HEK293T (cell line): ENCODE measurements at regions not wholly inside any gene's neighbourhood (a gene's known extent, or its start where the extent isn't known, plus 50 kb on each side); places are given as distances from the start of the nearest gene placed in this dataset.

Experiments
- BHLHE40 ChIP-seq: fragments of 450-650 bp; IDR thresholded peaks from 2 replicates; pipeline ENCODE4 v1.6.1; 2016; ENCODE audit warnings: mild to moderate bottlenecking, moderate library complexity, borderline replicate concordance
- CTBP1 ChIP-seq: fragments of 450-650 bp; IDR thresholded peaks from 2 replicates; pipeline ENCODE4 v1.6.1; 2016; ENCODE audit warnings: borderline replicate concordance
- ELF4 ChIP-seq: fragments of 450-650 bp; IDR thresholded peaks from 2 replicates; pipeline ENCODE4 v1.6.1; 2017; ENCODE audit warnings: antibody characterized with exemption
- FOXA1 ChIP-seq: fragments of 450-650 bp; IDR thresholded peaks from 2 replicates; pipeline ENCODE4 v1.6.1; 2016; ENCODE audit warnings: mild to moderate bottlenecking
- FOXK2 ChIP-seq: fragments of 450-650 bp; IDR thresholded peaks from 2 replicates; pipeline ENCODE4 v1.6.1; 2016; ENCODE audit warnings: mild to moderate bottlenecking
- FOXM1 ChIP-seq: fragments of 450-650 bp; IDR thresholded peaks from 2 replicates; pipeline ENCODE4 v1.6.1; 2017; ENCODE audit warnings: mild to moderate bottlenecking, borderline replicate concordance
- L3MBTL2 ChIP-seq: fragments of 450-650 bp; conservative IDR thresholded peaks from 2 replicates; pipeline ENCODE4 v1.6.1; 2016; ENCODE audit warnings: mild to moderate bottlenecking
- PKNOX1 ChIP-seq: fragments of 450-650 bp; IDR thresholded peaks from 2 replicates; pipeline ENCODE4 v1.6.1; 2016
- SP1 ChIP-seq: fragments of 450-650 bp; IDR thresholded peaks from 2 replicates; pipeline ENCODE4 v1.6.1; 2017
- SUZ12 ChIP-seq: fragments of 450-650 bp; IDR thresholded peaks from 2 replicates; pipeline ENCODE4 v1.6.1; 2016; ENCODE audit warnings: mild to moderate bottlenecking
- TARDBP ChIP-seq: fragments of 450-650 bp; IDR thresholded peaks from 2 replicates; pipeline ENCODE4 v1.6.1; 2016
- ZNF384 ChIP-seq: fragments of 450-650 bp; IDR thresholded peaks from 2 replicates; pipeline ENCODE4 v1.6.1; 2016

GRCh38 chr15:36499412-36500389 is 79.7 kb upstream of the CDIN1 start:
- no peak for TF ChIP-seq ELF4
- TF ChIP-seq BHLHE40 = no peak
- TF ChIP-seq FOXM1 = no peak
- no peak for TF ChIP-seq SUZ12
- no peak for TF ChIP-seq TARDBP
- TF ChIP-seq PKNOX1 = peak; percentile 24; the same call in 1 of the 2 replicates
- TF ChIP-seq FOXK2 = no peak
- TF ChIP-seq ZNF384 = no peak
- TF ChIP-seq SP1 = no peak
- no peak for TF ChIP-seq FOXA1
- TF ChIP-seq CTBP1 = no peak
- TF ChIP-seq L3MBTL2 = no peak
